KMS-11 (cell line): ENCODE measurements at regions not wholly inside any gene's neighbourhood (a gene's known extent, or its start where the extent isn't known, plus 50 kb on each side); places are given as distances from the start of the nearest gene placed in this dataset.

Experiments used
- H2AFZ ChIP-seq: fragments of 200-600 bp; sonication (generic); 2 replicates; pipeline ENCODE4 v1.6.1; 2016; ENCODE audit warnings: antibody characterized with exemption, mixed run types, low read depth
- H3K27ac ChIP-seq: fragments of 200-600 bp; sonication (generic); 2 replicates; pipeline ENCODE4 v1.6.1; 2016; ENCODE audit warnings: mild to moderate bottlenecking, mixed run types
- H3K27me3 ChIP-seq: fragments of 200-600 bp; sonication (generic); 2 replicates; pipeline ENCODE4 v1.6.1; 2017; ENCODE audit warnings: mild to moderate bottlenecking, low read depth, mixed run types, moderate library complexity; ENCODE audit not compliant: insufficient read depth
- H3K36me3 ChIP-seq: fragments of 200-600 bp; sonication (generic); 2 replicates; pipeline ENCODE4 v1.6.1; 2017; ENCODE audit warnings: mild to moderate bottlenecking, mixed run types; ENCODE audit not compliant: insufficient read depth
- H3K4me1 ChIP-seq: fragments of 200-600 bp; sonication (generic); 2 replicates; pipeline ENCODE4 v1.6.1; 2016; ENCODE audit warnings: mild to moderate bottlenecking, low read depth, mixed run types; ENCODE audit not compliant: poor library complexity, severe bottlenecking
- H3K4me2 ChIP-seq: fragments of 200-600 bp; sonication (generic); 2 replicates; pipeline ENCODE4 v1.7.0; 2016; ENCODE audit warnings: mild to moderate bottlenecking, mixed run types
- H3K4me3 ChIP-seq: fragments of 200-600 bp; sonication (generic); IDR thresholded peaks from 2 replicates; pipeline ENCODE4 v1.6.1; 2017; ENCODE audit warnings: low read depth, low read length, mixed read lengths; ENCODE audit not compliant: insufficient read depth
- H3K79me2 ChIP-seq: fragments of 200-600 bp; sonication (generic); 2 replicates; pipeline ENCODE4 v1.6.1; 2016; ENCODE audit warnings: low read depth, mixed run types; ENCODE audit not compliant: insufficient read depth
- H3K9ac ChIP-seq: fragments of 200-600 bp; sonication (generic); 2 replicates; pipeline ENCODE4 v1.6.1; 2016; ENCODE audit warnings: mild to moderate bottlenecking, mixed run types
- H4K20me1 ChIP-seq: fragments of 200-600 bp; sonication (generic); 2 replicates; pipeline ENCODE4 v1.6.1; 2016; ENCODE audit warnings: mild to moderate bottlenecking, mixed run types; ENCODE audit not compliant: insufficient read depth
- CTCF ChIP-seq: fragments of 200-600 bp; sonication (generic); conservative IDR thresholded peaks from 2 replicates; pipeline ENCODE4 v1.6.1; 2017; ENCODE audit warnings: low read depth, mild to moderate bottlenecking, antibody characterized with exemption, low read length, moderate library complexity, mixed read lengths

GRCh38 chr2:228728961-228729360 is 542.1 kb downstream of the PID1 start:
- Histone ChIP-seq H3K36me3 (no peaks in the 10 kb centered on the region), H3K79me2 (no peaks in the 10 kb centered on the region), H2AFZ (no peak overlapping the region), H3K9ac (no peak overlapping the region), H3K4me1 (no peaks in the 10 kb centered on the region), H3K27me3 (no peaks in the 10 kb centered on the region), H4K20me1 (no peaks in the 10 kb centered on the region), H3K4me3 (no peak overlapping the region), H3K27ac (no peak overlapping the region), H3K4me2 (no peak overlapping the region)
- TF ChIP-seq CTCF = no peak

- H3K9ac ChIP-seq = no peak overlapping the region
- no peaks in the 10 kb centered on the region for H4K20me1 ChIP-seq
- H2AFZ ChIP-seq = no peak overlapping the region
- no peak for TF ChIP-seq CTCF
- no peak overlapping the region for H3K27ac ChIP-seq
- no peaks in the 10 kb centered on the region for H3K79me2 ChIP-seq
- H3K4me2 ChIP-seq = no peak overlapping the region
- no peaks in the 10 kb centered on the region for H3K4me1 ChIP-seq
- no peaks in the 10 kb centered on the region for H3K36me3 ChIP-seq
- H3K27me3 ChIP-seq = no peaks in the 10 kb centered on the region
- H3K4me3 ChIP-seq = no peak overlapping the region
These were observed 543.5 kb upstream of the SPHKAP start for GRCh38 chr2:228725031-228725430.

GRCh38 chr2:228723599-228723998 is 542.1 kb upstream of the SPHKAP start:
- Histone ChIP-seq H3K4me1 (no peaks in the 10 kb centered on the region), H3K4me2 (no peak overlapping the region), H3K36me3 (no peaks in the 10 kb centered on the region), H4K20me1 (no peaks in the 10 kb centered on the region), H3K27me3 (no peaks in the 10 kb centered on the region), H3K4me3 (no peak overlapping the region), H3K27ac (no peak overlapping the region), H3K9ac (no peak overlapping the region), H3K79me2 (no peaks in the 10 kb centered on the region), H2AFZ (no peak overlapping the region)
- no peak for TF ChIP-seq CTCF

- Histone ChIP-seq H3K36me3 (no peaks in the 10 kb centered on the region), H3K9ac (no peak overlapping the region), H2AFZ (no peak overlapping the region), H3K4me1 (no peaks in the 10 kb centered on the region), H3K79me2 (no peaks in the 10 kb centered on the region), H4K20me1 (no peaks in the 10 kb centered on the region), H3K27ac (no peak overlapping the region), H3K4me3 (no peak overlapping the region), H3K27me3 (no peaks in the 10 kb centered on the region), H3K4me2 (no peak overlapping the region)
- TF ChIP-seq CTCF = no peak
These were observed 540.8 kb upstream of the SPHKAP start for GRCh38 chr2:228722311-228722710.

GRCh38 chr2:228720895-228721294 is 539.4 kb upstream of the SPHKAP start:
- TF ChIP-seq CTCF = no peak
- Histone ChIP-seq H3K4me3 (no peak overlapping the region), H3K9ac (no peak overlapping the region), H4K20me1 (no peaks in the 10 kb centered on the region), H2AFZ (no peak overlapping the region), H3K79me2 (no peaks in the 10 kb centered on the region), H3K4me2 (no peak overlapping the region), H3K4me1 (no peaks in the 10 kb centered on the region), H3K27ac (no peak overlapping the region), H3K27me3 (no peaks in the 10 kb centered on the region), H3K36me3 (no peaks in the 10 kb centered on the region)
